ENCODE measurements at regions not wholly inside any gene's neighbourhood (a gene's known extent, or its start where the extent isn't known, plus 50 kb on each side); places are given as distances from the start of the nearest gene placed in this dataset.
A peak's percentile ranks its signal among the peaks of the same experiment; 100 is the strongest.

- peak; percentile 10 for DNase-seq (ENCODE audit: low read depth)
- H3K4me3 ChIP-seq (ENCODE audit: low read depth, low read length), result no peak overlapping the region
- TF ChIP-seq, protein P1, sequence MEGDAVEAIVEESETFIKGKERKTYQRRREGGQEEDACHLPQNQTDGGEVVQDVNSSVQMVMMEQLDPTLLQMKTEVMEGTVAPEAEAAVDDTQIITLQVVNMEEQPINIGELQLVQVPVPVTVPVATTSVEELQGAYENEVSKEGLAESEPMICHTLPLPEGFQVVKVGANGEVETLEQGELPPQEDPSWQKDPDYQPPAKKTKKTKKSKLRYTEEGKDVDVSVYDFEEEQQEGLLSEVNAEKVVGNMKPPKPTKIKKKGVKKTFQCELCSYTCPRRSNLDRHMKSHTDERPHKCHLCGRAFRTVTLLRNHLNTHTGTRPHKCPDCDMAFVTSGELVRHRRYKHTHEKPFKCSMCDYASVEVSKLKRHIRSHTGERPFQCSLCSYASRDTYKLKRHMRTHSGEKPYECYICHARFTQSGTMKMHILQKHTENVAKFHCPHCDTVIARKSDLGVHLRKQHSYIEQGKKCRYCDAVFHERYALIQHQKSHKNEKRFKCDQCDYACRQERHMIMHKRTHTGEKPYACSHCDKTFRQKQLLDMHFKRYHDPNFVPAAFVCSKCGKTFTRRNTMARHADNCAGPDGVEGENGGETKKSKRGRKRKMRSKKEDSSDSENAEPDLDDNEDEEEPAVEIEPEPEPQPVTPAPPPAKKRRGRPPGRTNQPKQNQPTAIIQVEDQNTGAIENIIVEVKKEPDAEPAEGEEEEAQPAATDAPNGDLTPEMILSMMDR (conservative IDR thresholded peaks at IDR 0.05; ENCODE audit: low read depth, low read length), result no peak
Observed at GRCh38 chr2:128791120-128791984, 472.7 kb upstream of the HS6ST1 start.

GRCh38 chr2:128791985-128792320, 473.3 kb upstream of the HS6ST1 start:
- TF ChIP-seq, protein P1 (conservative IDR thresholded peaks at IDR 0.05; ENCODE audit: low read depth, low read length), result no peak
- no peak for DNase-seq (ENCODE audit: low read depth)
- no peak overlapping the region for H3K4me3 ChIP-seq (ENCODE audit: low read depth, low read length)

DNA sequence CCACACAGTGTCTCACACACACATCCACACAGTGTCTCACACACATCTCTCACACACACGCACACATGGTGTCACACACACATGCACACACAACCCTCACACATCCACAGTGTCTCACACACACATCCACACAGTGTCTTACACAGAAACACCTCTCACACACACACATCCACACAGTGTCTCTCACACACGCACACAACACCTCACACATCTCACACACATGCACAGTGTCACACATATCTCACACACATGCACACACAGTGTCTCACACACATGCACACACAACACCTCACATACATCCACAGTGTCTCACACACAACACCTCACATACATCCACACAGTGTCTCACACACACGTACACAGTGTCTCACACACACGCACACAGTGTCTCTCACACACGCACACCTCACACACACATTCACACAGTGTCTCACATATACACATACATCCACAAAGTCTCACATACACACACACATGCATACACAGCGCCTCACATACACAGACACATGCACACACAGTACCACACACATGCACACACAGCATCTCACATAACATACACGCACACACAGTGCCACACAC, 473.9 kb upstream of the HS6ST1 start:
- no peak for DNase-seq (ENCODE audit: low read depth)
- H3K4me3 ChIP-seq (ENCODE audit: low read depth, low read length), result no peak overlapping the region
- TF ChIP-seq, protein P1 (conservative IDR thresholded peaks at IDR 0.05; ENCODE audit: low read depth, low read length), result no peak

- TF ChIP-seq, protein P1 (conservative IDR thresholded peaks at IDR 0.05; ENCODE audit: low read depth, low read length), result no peak
- H3K4me3 ChIP-seq (ENCODE audit: low read depth, low read length), result no peak overlapping the region
- no peak for DNase-seq (ENCODE audit: low read depth)
Observed at GRCh38 chr2:128793404-128793803, 474.7 kb upstream of the HS6ST1 start.

DNA sequence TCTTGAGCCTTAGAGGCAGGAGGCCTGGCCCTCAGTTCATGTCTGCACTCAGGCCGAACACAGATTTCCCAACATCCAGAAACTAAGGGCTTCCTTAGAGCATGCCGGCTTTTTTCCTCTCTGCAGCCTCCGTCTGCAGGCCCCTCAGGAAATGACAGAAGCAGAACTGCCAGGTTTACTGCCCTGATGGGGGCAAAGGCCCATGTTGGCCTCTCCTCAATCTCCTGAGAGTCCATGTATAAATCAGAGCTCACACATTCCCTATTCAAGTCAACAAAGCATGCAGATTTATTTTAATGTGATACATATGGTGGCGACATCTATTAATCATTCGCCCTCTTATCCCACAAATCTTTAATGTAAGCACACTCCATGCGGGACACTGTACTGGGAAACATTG, 475.6 kb upstream of the HS6ST1 start:
- no peak for DNase-seq (ENCODE audit: low read depth)
- TF ChIP-seq, protein P1 (conservative IDR thresholded peaks at IDR 0.05; ENCODE audit: low read depth, low read length), result no peak
- H3K4me3 ChIP-seq (ENCODE audit: low read depth, low read length), result no peak overlapping the region

DNA sequence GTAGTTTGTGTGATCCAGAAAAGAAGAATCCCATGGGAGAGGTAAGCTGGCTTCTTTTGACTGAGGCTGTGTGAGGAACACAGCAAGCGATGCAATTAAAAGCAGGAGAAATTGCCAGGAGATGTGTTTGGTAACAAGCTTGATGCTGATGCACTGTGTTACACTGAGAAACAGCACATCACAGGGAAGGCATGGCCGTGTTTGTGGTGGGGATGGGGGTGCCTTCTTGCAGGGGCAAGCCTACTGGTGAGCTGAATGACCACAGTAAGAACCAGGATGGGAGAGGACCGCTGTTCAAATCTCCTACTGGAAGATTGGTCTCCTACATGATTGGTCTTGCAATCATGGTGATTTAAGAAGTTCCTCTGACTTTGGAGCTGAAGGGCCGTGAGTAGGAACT, 477.7 kb upstream of the HS6ST1 start:
- H3K4me3 ChIP-seq (ENCODE audit: low read depth, low read length), result no peak overlapping the region
- TF ChIP-seq, protein P1 (conservative IDR thresholded peaks at IDR 0.05; ENCODE audit: low read depth, low read length), result no peak
- no peak for DNase-seq (ENCODE audit: low read depth)

GRCh38 chr2:128797092-128797491, 478.4 kb upstream of the HS6ST1 start:
- DNase-seq (ENCODE audit: low read depth), result no peak
- H3K4me3 ChIP-seq (ENCODE audit: low read depth, low read length), result no peak overlapping the region
- TF ChIP-seq, protein P1 (conservative IDR thresholded peaks at IDR 0.05; ENCODE audit: low read depth, low read length), result no peak

All from choroid plexus epithelial cell (primary cell).